Psoas muscle (tissue), 7 donors: ENCODE measurements at regions not wholly inside any gene's neighbourhood (a gene's known extent, or its start where the extent isn't known, plus 50 kb on each side); places are given as distances from the start of the nearest gene placed in this dataset.

Experiments used
- ATAC-seq, 4 donors: fragments of 200-7000 bp; cut with Tn5 transposase; one replicate each; pipeline ENCODE4 v1.9.1; 2020; ENCODE audit warnings: moderate library complexity in 3 of 4, mild to moderate bottlenecking in 2 of 4
- DNase-seq, 2 donors: peaks; one replicate each; pipeline ENCODE4 v3.0.0-alpha.2; 2020
- H3K27ac ChIP-seq: fragments of 200-600 bp; one replicate; pipeline ENCODE4 v1.8.0; 2022
- H3K27me3 ChIP-seq, 3 donors: fragments of 200-600 bp in 1 of 3; one replicate each; pipeline versions ENCODE4 v1.6.1 to v1.8.0; 2013 to 2022; ENCODE audit warnings: low read length in 2 of 3, mild to moderate bottlenecking in 2 of 3, moderate library complexity in 1 of 3; ENCODE audit not compliant: insufficient read depth in 3 of 3
- H3K36me3 ChIP-seq, 2 donors: fragments of 200-600 bp in 1 of 2; one replicate each; pipeline versions ENCODE4 v1.6.1 to v1.8.0; 2013 to 2022; ENCODE audit warnings: low read depth in 1 of 2, mild to moderate bottlenecking in 1 of 2, moderate library complexity in 1 of 2; ENCODE audit not compliant: insufficient read depth in 1 of 2
- H3K4me1 ChIP-seq: fragments of 200-600 bp; one replicate; pipeline ENCODE4 v1.8.0; 2022
- H3K4me3 ChIP-seq: fragments of 200-600 bp; one replicate; pipeline ENCODE4 v1.8.0; 2022; ENCODE audit warnings: mild to moderate bottlenecking
- H3K9me3 ChIP-seq: fragments of 200-600 bp; one replicate; pipeline ENCODE4 v1.8.0; 2022
- CTCF ChIP-seq: fragments of 200-600 bp; IDR thresholded peaks from one replicate; pipeline ENCODE4 v1.8.0; 2022; ENCODE audit warnings: antibody characterized with exemption
- WGBS, 3 donors: extraction: QIAGEN DNeasy Blood & Tissue Kit; methylation state at CpG; one replicate each; pipeline versions ENCODE4 v1.1.6 to v1.1.7; 2013; 5-methylcytosine and 5-hydroxymethylcytosine counted together
- intact Hi-C, 2 donors: fragments of 100-400 bp; cut with DNase I; formaldehyde crosslinking; loops; one replicate each; pipeline versions ENCODE4 v1.11.0 to v1.14.2; 2022
- donor health status: healthy with polysubstance abuse.
- donor health status: DM: no; HTN: no; CAD: no; lungs with moderate emphysema.
- donor health status: Bipolar disorder and iron deficiency.
- donor health status: healthy.
- donor health status: DM: yes; HTN: yes; CAD: no.
- donor health status: DM: no; HTN: no; CAD: no.
- donor health status: DM: yes; HTN: yes; CAD: no.

- no peak for ATAC-seq
- Histone ChIP-seq H3K4me3 (no peak overlapping the region), H3K27ac (no peak overlapping the region), H3K4me1 (no peaks in the 10 kb centered on the region), H3K9me3 (no peaks in the 10 kb centered on the region), H3K36me3 (no peaks in the 10 kb centered on the region), H3K27me3 (no peaks in the 10 kb centered on the region)
- no peak for DNase-seq
- intact Hi-C loops: no loop called here
- 53 to 62% (median 58%) methylated on average over 5 of the region's 5 CpGs for WGBS, 3 donors
- TF ChIP-seq CTCF: no peak
These were observed 803.1 kb downstream of the SATB2 start for GRCh38 chr2:198654646-198655045.

GRCh38 chr2:198653311-198653710 lies 804.4 kb downstream of the SATB2 start:
- no peaks in the 10 kb centered on the region for H3K27me3 ChIP-seq
- no peak overlapping the region for H3K4me3 ChIP-seq
- H3K27ac ChIP-seq: no peak overlapping the region
- H3K4me1 ChIP-seq: no peaks in the 10 kb centered on the region
- no peaks in the 10 kb centered on the region for H3K36me3 ChIP-seq
- no peak for TF ChIP-seq CTCF
- 53 to 67% (median 64%) methylated on average over 2 of the region's 2 CpGs for WGBS, 3 donors
- ATAC-seq (no peak), DNase-seq (no peak)
- intact Hi-C loops: no loop called here
- no peaks in the 10 kb centered on the region for H3K9me3 ChIP-seq

- 78 to 81% (median 79%) methylated on average over 1 of the region's 1 CpG for WGBS, 3 donors
These were observed 805.3 kb downstream of the SATB2 start for GRCh38 chr2:198652461-198652860.

GRCh38 chr2:198645816-198646215 lies 811.9 kb downstream of the SATB2 start:
- intact Hi-C loops: no loop called here
- DNase-seq: no peak
- H3K4me3 ChIP-seq: no peak overlapping the region

More at GRCh38 chr2:198652461-198652860, 805.3 kb downstream of the SATB2 start:
- Histone ChIP-seq H3K27me3 (no peaks in the 10 kb centered on the region), H3K9me3 (no peaks in the 10 kb centered on the region), H3K27ac (no peak overlapping the region), H3K36me3 (no peaks in the 10 kb centered on the region), H3K4me1 (no peaks in the 10 kb centered on the region), H3K4me3 (no peak overlapping the region)
- ATAC-seq: no peak
- DNase-seq: no peak
- intact Hi-C loops: no loop called here
- no peak for TF ChIP-seq CTCF

More at GRCh38 chr2:198645816-198646215, 811.9 kb downstream of the SATB2 start:
- H3K36me3 ChIP-seq: no peaks in the 10 kb centered on the region
- no peaks in the 10 kb centered on the region for H3K9me3 ChIP-seq
- ATAC-seq: no peak
- 93 to 95% (median 94%) methylated on average over 4 of the region's 4 CpGs for WGBS, 3 donors
- H3K27ac ChIP-seq: no peak overlapping the region
- H3K4me1 ChIP-seq: no peaks in the 10 kb centered on the region
- no peaks in the 10 kb centered on the region for H3K27me3 ChIP-seq
- TF ChIP-seq CTCF: no peak
